ENCODE measurements at regions not wholly inside any gene's neighbourhood (a gene's known extent, or its start where the extent isn't known, plus 50 kb on each side); places are given as distances from the start of the nearest gene placed in this dataset.

DNA sequence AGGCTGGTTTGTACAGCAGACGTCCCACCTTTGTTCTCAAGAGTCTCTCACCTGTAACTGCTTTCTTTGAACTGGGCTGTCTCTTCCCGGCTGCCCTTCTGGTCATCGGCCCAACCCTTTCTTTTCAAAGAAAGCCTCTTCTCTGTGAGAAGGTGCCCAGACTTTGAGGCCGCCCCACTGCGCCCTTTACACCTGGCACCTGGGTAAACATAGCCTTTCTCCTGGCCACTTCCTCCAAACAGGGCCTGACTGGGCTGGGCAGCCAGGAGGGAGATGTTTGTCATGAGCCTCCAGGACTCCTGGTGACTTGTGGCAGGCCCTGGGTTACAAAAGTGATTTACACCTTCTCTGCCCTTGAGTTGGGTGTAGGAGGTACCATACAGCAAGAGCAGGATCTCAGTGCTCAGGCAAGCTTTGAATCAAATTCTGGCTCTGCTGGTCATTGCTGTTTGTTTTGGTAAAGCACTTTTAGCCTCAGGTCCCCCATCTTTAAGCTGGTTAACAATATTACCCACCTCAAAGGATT is 127.2 kb upstream of the CXCL14 start:
- TF ChIP-seq NFIC (IDR thresholded peaks at IDR 0.05) = no peak
- TF ChIP-seq TAF1 (IDR thresholded peaks at IDR 0.05; ENCODE audit: low read depth) = no peak
- no peak for TF ChIP-seq REST (IDR thresholded peaks at IDR 0.05; ENCODE audit: low read depth)

Data from Ishikawa (cell line).